HFFc6 (cell line): ENCODE measurements at regions not wholly inside any gene's neighbourhood (a gene's known extent, or its start where the extent isn't known, plus 50 kb on each side); places are given as distances from the start of the nearest gene placed in this dataset.

Experiments used
- DNase-seq: peaks from one replicate; pipeline ENCODE4 v3.0.0-alpha.2; 2018
- H3K27ac Mint-ChIP-seq: 2 replicates; pipeline ENCODE4 v1.8.0; 2020; ENCODE audit warnings: mild to moderate bottlenecking, mixed read lengths
- H3K27me3 Mint-ChIP-seq: 2 replicates; pipeline ENCODE4 v1.8.0; 2021; ENCODE audit warnings: mild to moderate bottlenecking, moderate library complexity, mixed read lengths; ENCODE audit not compliant: insufficient read depth
- H3K36me3 Mint-ChIP-seq: 2 replicates; pipeline ENCODE4 v1.8.0; 2021; ENCODE audit warnings: low read depth, mixed read lengths
- H3K4me1 Mint-ChIP-seq: 2 replicates; pipeline ENCODE4 v1.8.0; 2020; ENCODE audit warnings: low read depth, mixed read lengths
- H3K4me3 Mint-ChIP-seq: 2 replicates; pipeline ENCODE4 v1.8.0; 2020; ENCODE audit warnings: mild to moderate bottlenecking, moderate library complexity, mixed read lengths
- H3K9me3 Mint-ChIP-seq: 2 replicates; pipeline ENCODE4 v1.8.0; 2020; ENCODE audit warnings: mild to moderate bottlenecking, mixed read lengths
- TF ChIP-seq, protein P1 (sequence below): fragments of 200-600 bp; sonication (generic); IDR thresholded peaks from 2 replicates; pipeline ENCODE4 v1.5.0; 2021; ENCODE audit warnings: antibody characterized with exemption, mild to moderate bottlenecking

DNA sequence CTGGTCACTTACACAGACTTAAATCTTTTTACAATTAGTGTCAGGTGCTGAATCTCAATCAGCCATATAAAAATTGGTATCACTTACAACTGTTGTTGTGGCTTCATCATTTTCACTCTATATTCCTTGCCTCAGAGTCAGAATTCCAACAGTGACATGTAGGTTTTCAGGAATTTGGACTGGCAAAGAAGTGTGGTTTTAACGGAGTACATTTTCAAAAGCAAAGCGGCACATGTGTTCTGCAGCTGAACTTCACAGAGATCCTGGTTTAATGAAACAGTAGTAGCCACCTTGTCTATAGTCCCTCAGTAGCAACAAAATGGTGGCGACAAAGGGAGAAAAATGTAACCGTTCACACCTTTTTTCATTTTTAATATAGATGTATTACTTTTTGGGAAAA lies 486.6 kb downstream of the FAT4 start:
- no peak for DNase-seq
- H3K9me3 Mint-ChIP-seq = no peaks in the 10 kb centered on the region
- H3K4me3 Mint-ChIP-seq = no peak overlapping the region
- no peaks in the 10 kb centered on the region for H3K36me3 Mint-ChIP-seq
- H3K4me1 Mint-ChIP-seq = no peaks in the 10 kb centered on the region
- peaks cover 2% of the 10 kb centered on the region for H3K27me3 Mint-ChIP-seq
- TF ChIP-seq, protein P1, sequence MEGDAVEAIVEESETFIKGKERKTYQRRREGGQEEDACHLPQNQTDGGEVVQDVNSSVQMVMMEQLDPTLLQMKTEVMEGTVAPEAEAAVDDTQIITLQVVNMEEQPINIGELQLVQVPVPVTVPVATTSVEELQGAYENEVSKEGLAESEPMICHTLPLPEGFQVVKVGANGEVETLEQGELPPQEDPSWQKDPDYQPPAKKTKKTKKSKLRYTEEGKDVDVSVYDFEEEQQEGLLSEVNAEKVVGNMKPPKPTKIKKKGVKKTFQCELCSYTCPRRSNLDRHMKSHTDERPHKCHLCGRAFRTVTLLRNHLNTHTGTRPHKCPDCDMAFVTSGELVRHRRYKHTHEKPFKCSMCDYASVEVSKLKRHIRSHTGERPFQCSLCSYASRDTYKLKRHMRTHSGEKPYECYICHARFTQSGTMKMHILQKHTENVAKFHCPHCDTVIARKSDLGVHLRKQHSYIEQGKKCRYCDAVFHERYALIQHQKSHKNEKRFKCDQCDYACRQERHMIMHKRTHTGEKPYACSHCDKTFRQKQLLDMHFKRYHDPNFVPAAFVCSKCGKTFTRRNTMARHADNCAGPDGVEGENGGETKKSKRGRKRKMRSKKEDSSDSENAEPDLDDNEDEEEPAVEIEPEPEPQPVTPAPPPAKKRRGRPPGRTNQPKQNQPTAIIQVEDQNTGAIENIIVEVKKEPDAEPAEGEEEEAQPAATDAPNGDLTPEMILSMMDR = no peak
- no peak overlapping the region for H3K27ac Mint-ChIP-seq

DNA sequence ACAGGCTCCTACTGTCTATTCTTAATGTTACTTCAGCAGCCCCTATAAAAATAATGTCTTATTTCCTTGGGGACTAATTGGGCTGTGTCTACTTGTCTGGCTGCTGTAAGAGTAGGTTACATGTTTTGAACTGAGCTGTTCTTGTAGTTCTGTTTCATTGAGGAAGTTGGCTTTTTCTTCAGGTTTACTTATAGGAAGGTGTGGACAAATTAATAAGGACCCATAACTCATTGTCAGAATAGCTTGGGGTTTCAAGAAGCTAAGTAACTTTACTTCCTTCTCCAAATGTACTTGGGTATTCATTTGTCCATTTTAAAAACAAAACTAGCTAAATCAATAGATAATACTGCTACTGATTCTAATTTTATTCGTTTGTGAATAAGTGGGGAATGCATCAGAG lies 487.2 kb downstream of the FAT4 start:
- H3K4me1 Mint-ChIP-seq = no peaks in the 10 kb centered on the region
- H3K27me3 Mint-ChIP-seq = peaks cover 2% of the 10 kb centered on the region
- H3K36me3 Mint-ChIP-seq = no peaks in the 10 kb centered on the region
- no peaks in the 10 kb centered on the region for H3K9me3 Mint-ChIP-seq
- H3K4me3 Mint-ChIP-seq = no peak overlapping the region
- H3K27ac Mint-ChIP-seq = no peak overlapping the region
- no peak for DNase-seq
- TF ChIP-seq, protein P1 = no peak

DNA sequence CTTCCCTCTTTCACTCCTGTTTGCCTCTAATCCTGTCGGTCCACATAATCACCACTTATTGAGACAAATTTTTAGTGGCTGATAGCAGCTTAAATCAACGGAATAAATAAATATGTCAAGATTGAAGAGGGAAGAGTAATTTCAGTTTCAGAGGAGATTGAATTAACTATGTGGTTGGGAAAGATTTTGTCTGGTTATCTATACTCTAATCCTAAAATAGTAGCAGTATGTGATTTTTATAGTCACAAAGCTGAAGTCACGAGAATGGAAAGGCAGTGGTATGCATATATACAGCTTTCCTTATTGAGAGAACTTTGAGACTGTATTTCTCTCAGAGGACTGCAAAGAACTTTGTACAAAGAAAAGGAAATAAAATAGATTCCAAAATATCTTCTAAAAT lies 493.3 kb downstream of the FAT4 start:
- Mint-ChIP-seq H3K4me3 (no peak overlapping the region), H3K9me3 (no peaks in the 10 kb centered on the region), H3K36me3 (no peaks in the 10 kb centered on the region), H3K4me1 (no peaks in the 10 kb centered on the region), H3K27me3 (no peaks in the 10 kb centered on the region), H3K27ac (no peak overlapping the region)
- DNase-seq = no peak
- TF ChIP-seq, protein P1 = no peak

DNA sequence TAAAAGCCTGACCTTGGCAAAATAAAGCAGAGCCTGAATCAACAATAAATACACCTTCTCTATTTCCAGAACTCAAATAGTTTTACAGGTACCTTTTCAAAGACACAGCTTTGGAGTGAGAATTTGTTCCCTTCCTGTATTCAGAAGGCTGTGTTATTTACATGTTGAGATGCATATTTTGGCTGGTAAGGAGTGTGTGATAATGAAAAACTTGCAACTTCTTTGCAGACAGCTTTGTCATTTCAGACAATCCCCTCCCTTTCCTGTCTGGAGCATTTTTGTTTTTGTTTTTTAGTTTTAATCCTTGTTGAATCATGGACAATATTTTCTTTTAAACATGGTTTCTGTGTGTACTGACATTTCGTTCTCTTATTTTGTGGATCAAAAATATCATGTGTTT lies 493.8 kb downstream of the FAT4 start:
- Mint-ChIP-seq H3K9me3 (no peaks in the 10 kb centered on the region), H3K4me1 (no peaks in the 10 kb centered on the region), H3K27me3 (no peaks in the 10 kb centered on the region), H3K4me3 (no peak overlapping the region), H3K36me3 (no peaks in the 10 kb centered on the region), H3K27ac (no peak overlapping the region)
- TF ChIP-seq, protein P1 = no peak
- DNase-seq = no peak

DNA sequence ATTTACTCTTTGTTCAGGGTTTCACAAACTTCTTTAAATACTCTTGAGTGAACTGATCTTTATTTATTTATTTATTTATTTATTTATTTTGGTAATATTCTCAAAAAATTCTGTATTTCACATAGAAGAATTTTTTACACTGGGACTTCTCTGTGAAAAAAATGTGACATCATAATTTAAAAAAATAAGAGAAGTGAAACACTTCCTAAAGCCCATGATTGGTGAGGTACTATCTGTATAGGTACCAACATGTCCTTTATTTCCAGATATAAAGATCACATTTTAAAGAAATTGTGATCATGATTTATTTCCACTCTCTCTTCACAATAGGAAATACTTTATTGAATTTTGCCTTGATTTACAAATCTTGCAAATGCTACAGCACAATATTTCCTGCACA lies 497.1 kb downstream of the FAT4 start:
- Mint-ChIP-seq H3K27me3 (no peaks in the 10 kb centered on the region), H3K9me3 (no peaks in the 10 kb centered on the region), H3K27ac (no peak overlapping the region), H3K4me3 (no peak overlapping the region), H3K36me3 (no peaks in the 10 kb centered on the region), H3K4me1 (no peaks in the 10 kb centered on the region)
- no peak for DNase-seq
- TF ChIP-seq, protein P1 = no peak
